HFFc6 (cell line): ENCODE measurements at regions not wholly inside any gene's neighbourhood (a gene's known extent, or its start where the extent isn't known, plus 50 kb on each side); places are given as distances from the start of the nearest gene placed in this dataset.

Experiments
- DNase-seq: peaks from one replicate; pipeline ENCODE4 v3.0.0-alpha.2; 2018
- H3K27ac Mint-ChIP-seq: 2 replicates; pipeline ENCODE4 v1.8.0; 2020; ENCODE audit warnings: mild to moderate bottlenecking, mixed read lengths
- H3K27me3 Mint-ChIP-seq: 2 replicates; pipeline ENCODE4 v1.8.0; 2021; ENCODE audit warnings: mild to moderate bottlenecking, moderate library complexity, mixed read lengths; ENCODE audit not compliant: insufficient read depth
- H3K36me3 Mint-ChIP-seq: 2 replicates; pipeline ENCODE4 v1.8.0; 2021; ENCODE audit warnings: low read depth, mixed read lengths
- H3K4me1 Mint-ChIP-seq: 2 replicates; pipeline ENCODE4 v1.8.0; 2020; ENCODE audit warnings: low read depth, mixed read lengths
- H3K4me3 Mint-ChIP-seq: 2 replicates; pipeline ENCODE4 v1.8.0; 2020; ENCODE audit warnings: mild to moderate bottlenecking, moderate library complexity, mixed read lengths
- H3K9me3 Mint-ChIP-seq: 2 replicates; pipeline ENCODE4 v1.8.0; 2020; ENCODE audit warnings: mild to moderate bottlenecking, mixed read lengths
- TF ChIP-seq, protein P1 (sequence below): fragments of 200-600 bp; sonication (generic); IDR thresholded peaks from 2 replicates; pipeline ENCODE4 v1.5.0; 2021; ENCODE audit warnings: antibody characterized with exemption, mild to moderate bottlenecking

DNA sequence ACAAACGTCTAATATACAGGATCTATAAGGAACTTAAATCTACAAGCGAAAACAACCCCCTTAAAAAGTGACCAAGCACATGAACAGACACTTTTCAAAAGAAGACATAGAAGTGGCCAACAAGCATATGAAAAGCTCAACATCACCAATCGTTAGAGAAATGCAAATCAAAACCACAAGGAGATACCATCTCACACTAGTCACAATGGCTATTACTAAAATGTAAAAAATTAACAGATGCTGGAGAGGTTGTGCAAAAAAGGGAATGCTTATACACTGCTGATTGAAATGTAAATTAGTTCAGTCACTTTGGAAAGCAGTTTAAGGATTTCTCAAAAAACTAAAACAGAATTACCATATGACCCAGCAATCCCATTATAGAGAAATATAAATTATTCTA is 1148.5 kb upstream of the FAM98A start:
- H3K27me3 Mint-ChIP-seq, result no peaks in the 10 kb centered on the region
- no peaks in the 10 kb centered on the region for H3K4me1 Mint-ChIP-seq
- no peaks in the 10 kb centered on the region for H3K36me3 Mint-ChIP-seq
- DNase-seq, result no peak
- no peak overlapping the region for H3K27ac Mint-ChIP-seq
- no peak overlapping the region for H3K4me3 Mint-ChIP-seq
- TF ChIP-seq, protein P1, sequence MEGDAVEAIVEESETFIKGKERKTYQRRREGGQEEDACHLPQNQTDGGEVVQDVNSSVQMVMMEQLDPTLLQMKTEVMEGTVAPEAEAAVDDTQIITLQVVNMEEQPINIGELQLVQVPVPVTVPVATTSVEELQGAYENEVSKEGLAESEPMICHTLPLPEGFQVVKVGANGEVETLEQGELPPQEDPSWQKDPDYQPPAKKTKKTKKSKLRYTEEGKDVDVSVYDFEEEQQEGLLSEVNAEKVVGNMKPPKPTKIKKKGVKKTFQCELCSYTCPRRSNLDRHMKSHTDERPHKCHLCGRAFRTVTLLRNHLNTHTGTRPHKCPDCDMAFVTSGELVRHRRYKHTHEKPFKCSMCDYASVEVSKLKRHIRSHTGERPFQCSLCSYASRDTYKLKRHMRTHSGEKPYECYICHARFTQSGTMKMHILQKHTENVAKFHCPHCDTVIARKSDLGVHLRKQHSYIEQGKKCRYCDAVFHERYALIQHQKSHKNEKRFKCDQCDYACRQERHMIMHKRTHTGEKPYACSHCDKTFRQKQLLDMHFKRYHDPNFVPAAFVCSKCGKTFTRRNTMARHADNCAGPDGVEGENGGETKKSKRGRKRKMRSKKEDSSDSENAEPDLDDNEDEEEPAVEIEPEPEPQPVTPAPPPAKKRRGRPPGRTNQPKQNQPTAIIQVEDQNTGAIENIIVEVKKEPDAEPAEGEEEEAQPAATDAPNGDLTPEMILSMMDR, result no peak
- peaks cover 5% of the 10 kb centered on the region for H3K9me3 Mint-ChIP-seq

DNA sequence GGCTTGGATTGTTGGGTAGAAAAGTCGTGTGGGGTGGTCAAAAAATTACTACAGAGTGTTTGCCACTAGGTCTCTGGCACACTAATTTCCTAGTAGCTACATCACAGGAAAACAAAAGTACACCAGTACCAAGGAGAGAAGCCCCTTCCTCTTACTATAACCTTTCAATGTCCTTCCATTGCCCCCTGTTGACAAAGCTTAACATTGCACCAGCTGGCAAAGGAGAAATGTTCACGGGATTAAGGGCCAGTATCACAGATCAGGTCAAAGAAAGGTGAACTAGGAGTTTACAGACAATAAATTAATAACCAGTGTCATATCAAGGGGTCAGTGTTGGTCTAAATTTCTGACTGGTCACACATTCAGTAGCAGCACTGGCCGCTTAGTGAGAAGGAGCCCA is 1139.6 kb upstream of the FAM98A start:
- Mint-ChIP-seq H3K4me1 (no peaks in the 10 kb centered on the region), H3K27ac (no peak overlapping the region), H3K36me3 (no peaks in the 10 kb centered on the region; the same call in 1 of the 2 replicates), H3K9me3 (peaks cover 40% of the 10 kb centered on the region), H3K4me3 (no peak overlapping the region), H3K27me3 (no peaks in the 10 kb centered on the region; the same call in 1 of the 2 replicates)
- DNase-seq, result no peak
- TF ChIP-seq, protein P1, result no peak

DNA sequence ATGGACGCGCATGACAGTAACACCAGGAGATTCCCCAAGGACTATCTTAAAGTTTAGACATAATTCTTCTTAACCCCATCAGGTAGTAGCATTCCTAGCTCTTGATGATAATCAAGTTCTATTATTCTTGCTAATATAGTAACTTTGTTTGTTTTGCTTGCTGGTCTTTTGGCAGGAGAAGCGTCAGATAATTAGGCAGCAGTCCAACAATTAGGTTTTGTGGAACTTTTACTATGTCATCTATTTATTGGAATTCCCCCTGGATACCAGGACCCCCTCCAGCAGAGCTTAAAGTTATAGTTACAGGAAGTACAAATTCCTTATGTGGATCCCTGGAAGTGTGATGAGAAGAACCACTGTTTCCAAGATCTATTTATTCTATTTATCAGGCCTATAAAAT is 1138.0 kb upstream of the FAM98A start:
- DNase-seq, result no peak
- H3K4me1 Mint-ChIP-seq, result no peaks in the 10 kb centered on the region
- H3K4me3 Mint-ChIP-seq, result no peak overlapping the region
- H3K36me3 Mint-ChIP-seq, result no peaks in the 10 kb centered on the region; the same call in 1 of the 2 replicates
- TF ChIP-seq, protein P1, result no peak
- H3K27ac Mint-ChIP-seq, result no peak overlapping the region
- no peaks in the 10 kb centered on the region; the same call in 1 of the 2 replicates for H3K27me3 Mint-ChIP-seq
- H3K9me3 Mint-ChIP-seq, result peaks cover 48% of the 10 kb centered on the region

DNA sequence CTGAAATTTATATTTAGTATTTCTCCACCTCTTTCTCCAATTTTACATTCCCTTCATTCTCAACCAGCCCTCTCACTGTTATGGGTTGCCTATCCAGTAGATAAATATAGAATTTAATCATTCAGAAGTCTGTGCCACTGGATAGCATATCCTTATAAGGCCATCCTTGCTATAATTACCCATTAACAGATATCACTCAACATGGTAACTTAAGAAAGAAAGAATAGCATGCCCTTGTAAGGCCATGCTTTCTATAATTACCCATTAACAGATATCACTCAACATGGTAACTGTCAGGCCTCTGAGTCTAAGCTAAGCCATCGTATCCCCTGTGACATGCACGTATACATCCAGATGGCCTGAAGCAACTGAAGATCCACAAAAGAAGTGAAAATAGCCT is 1137.4 kb upstream of the FAM98A start:
- Mint-ChIP-seq H3K9me3 (peaks cover 50% of the 10 kb centered on the region), H3K27ac (no peak overlapping the region), H3K4me1 (no peaks in the 10 kb centered on the region), H3K4me3 (no peak overlapping the region), H3K27me3 (no peaks in the 10 kb centered on the region; the same call in 1 of the 2 replicates), H3K36me3 (no peaks in the 10 kb centered on the region; the same call in 1 of the 2 replicates)
- DNase-seq, result no peak
- TF ChIP-seq, protein P1, result no peak

DNA sequence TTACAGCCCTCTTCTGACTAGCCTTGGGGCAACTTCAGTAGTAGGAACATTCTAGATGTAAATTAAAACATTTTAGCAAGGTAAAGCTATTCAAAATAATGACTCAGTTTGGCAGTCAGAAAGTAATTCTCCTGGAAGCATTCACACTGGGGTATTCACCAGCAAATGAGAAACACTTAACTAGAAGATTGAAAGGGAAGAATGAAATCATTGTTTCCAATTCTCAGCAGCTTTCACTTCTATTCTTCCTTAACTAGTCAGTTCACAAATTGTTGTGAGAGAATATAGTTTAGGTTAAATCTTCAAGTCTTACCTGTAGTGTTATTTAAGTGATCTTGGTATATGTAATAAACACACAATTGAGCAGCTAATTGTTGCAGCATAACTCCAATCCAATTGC is 1135.6 kb upstream of the FAM98A start:
- Mint-ChIP-seq H3K4me1 (no peaks in the 10 kb centered on the region), H3K4me3 (no peak overlapping the region), H3K36me3 (no peaks in the 10 kb centered on the region; the same call in 1 of the 2 replicates), H3K9me3 (peaks cover 53% of the 10 kb centered on the region), H3K27me3 (no peaks in the 10 kb centered on the region; the same call in 1 of the 2 replicates), H3K27ac (no peak overlapping the region)
- no peak for DNase-seq
- TF ChIP-seq, protein P1, result no peak

DNA sequence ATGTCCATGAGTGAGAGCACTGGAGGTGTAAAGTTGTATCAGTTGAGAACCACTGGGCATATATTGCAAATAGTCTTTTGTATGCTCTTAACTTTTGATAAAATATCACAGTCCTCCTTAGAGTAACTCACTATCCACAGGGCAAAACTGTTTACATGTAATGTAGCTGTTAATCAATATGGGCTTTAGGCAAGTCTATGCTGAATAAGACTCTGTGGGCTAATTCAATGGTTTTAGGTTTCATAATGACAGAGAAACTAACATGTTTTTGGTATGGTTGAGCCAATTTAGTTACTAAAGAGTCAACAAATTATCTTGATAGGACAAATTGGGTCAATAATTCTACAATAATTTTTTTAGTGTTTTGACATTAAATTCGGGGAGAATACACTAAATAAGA is 1134.9 kb upstream of the FAM98A start:
- no peak for DNase-seq
- no peak overlapping the region for H3K27ac Mint-ChIP-seq
- H3K4me3 Mint-ChIP-seq, result no peak overlapping the region
- H3K9me3 Mint-ChIP-seq, result peaks cover 50% of the 10 kb centered on the region
- H3K36me3 Mint-ChIP-seq, result no peaks in the 10 kb centered on the region
- TF ChIP-seq, protein P1, result no peak
- H3K27me3 Mint-ChIP-seq, result no peaks in the 10 kb centered on the region; the same call in 1 of the 2 replicates
- no peaks in the 10 kb centered on the region for H3K4me1 Mint-ChIP-seq
